Astrocyte (in vitro differentiated cells and primary cell): ENCODE measurements at regions not wholly inside any gene's neighbourhood (a gene's known extent, or its start where the extent isn't known, plus 50 kb on each side); places are given as distances from the start of the nearest gene placed in this dataset.
A peak's percentile ranks its signal among the peaks of the same experiment; 100 is the strongest.

ENCODE experiments used
- DNase-seq: peaks from one replicate; pipeline ENCODE4 v3.0.0-alpha.2; 2010; ENCODE audit warnings: low read depth
- FAIRE-seq: peaks from 2 replicates; lab custom pipeline; 2011; peaks lifted over from hg19 to GRCh38; lab: Jason Lieb, UNC
- H2AFZ ChIP-seq: 2 replicates; pipeline ENCODE4 v1.6.0; 2012; ENCODE audit warnings: low read depth, low read length, inconsistent platforms
- H3K27ac ChIP-seq: 2 replicates; pipeline ENCODE4 v1.5.1; 2011; ENCODE audit warnings: low read depth, low read length, inconsistent platforms
- H3K27me3 ChIP-seq: 2 replicates; pipeline ENCODE4 v1.6.0; 2011; ENCODE audit warnings: low read length, inconsistent platforms; ENCODE audit not compliant: insufficient read depth
- H3K36me3 ChIP-seq: 2 replicates; pipeline ENCODE4 v1.5.1; 2011; ENCODE audit warnings: low read length, inconsistent platforms; ENCODE audit not compliant: insufficient read depth
- H3K4me1 ChIP-seq: 2 replicates; pipeline ENCODE4 v1.5.1; 2011; ENCODE audit warnings: low read length, inconsistent platforms; ENCODE audit not compliant: insufficient read depth
- H3K4me2 ChIP-seq: 2 replicates; pipeline ENCODE4 v1.6.0; 2012; ENCODE audit warnings: low read length, inconsistent platforms
- H3K4me3 ChIP-seq: 2 replicates; pipeline ENCODE4 v1.5.1; 2011; ENCODE audit warnings: low read depth, mild to moderate bottlenecking, low read length, inconsistent platforms; ENCODE audit not compliant: insufficient read depth
- H3K79me2 ChIP-seq: 2 replicates; pipeline ENCODE4 v1.6.0; 2012; ENCODE audit warnings: mild to moderate bottlenecking, low read length, inconsistent platforms; ENCODE audit not compliant: insufficient read depth
- H3K9ac ChIP-seq: 2 replicates; pipeline ENCODE4 v1.6.0; 2012; ENCODE audit warnings: mild to moderate bottlenecking, low read length, inconsistent platforms
- H3K9me3 ChIP-seq: 2 replicates; pipeline ENCODE4 v1.5.1; 2012; ENCODE audit warnings: low read depth, mild to moderate bottlenecking, low read length, inconsistent platforms; ENCODE audit not compliant: insufficient read depth
- H4K20me1 ChIP-seq: 2 replicates; pipeline ENCODE4 v1.6.0; 2012; ENCODE audit warnings: low read length, inconsistent platforms; ENCODE audit not compliant: insufficient read depth
- H3K27ac Mint-ChIP-seq: one replicate; pipeline ENCODE4 v1.8.0; 2021; ENCODE audit warnings: mild to moderate bottlenecking, mixed read lengths; ENCODE audit not compliant: unreplicated experiment
- H3K27me3 Mint-ChIP-seq: one replicate; pipeline ENCODE4 v1.8.0; 2021; ENCODE audit warnings: low read depth, mixed read lengths; ENCODE audit not compliant: unreplicated experiment
- H3K36me3 Mint-ChIP-seq: one replicate; pipeline ENCODE4 v1.8.0; 2021; ENCODE audit warnings: low read depth, mixed read lengths; ENCODE audit not compliant: unreplicated experiment
- H3K4me1 Mint-ChIP-seq: one replicate; pipeline ENCODE4 v1.8.0; 2021; ENCODE audit warnings: low read depth, mixed read lengths; ENCODE audit not compliant: unreplicated experiment
- H3K4me3 Mint-ChIP-seq: one replicate; pipeline ENCODE4 v1.8.0; 2021; ENCODE audit warnings: mild to moderate bottlenecking, moderate library complexity, mixed read lengths; ENCODE audit not compliant: unreplicated experiment
- H3K9me3 Mint-ChIP-seq: one replicate; pipeline ENCODE4 v1.8.0; 2021; ENCODE audit warnings: mild to moderate bottlenecking, mixed read lengths; ENCODE audit not compliant: unreplicated experiment
- EZH2 ChIP-seq: IDR thresholded peaks from 2 replicates; pipeline ENCODE4 v1.6.1; 2012; ENCODE audit warnings: mild to moderate bottlenecking, low read length, inconsistent platforms; ENCODE audit not compliant: insufficient read depth
- TF ChIP-seq, protein P1 (sequence below): IDR thresholded peaks from 2 replicates; pipeline ENCODE4 v1.5.1; 2011; ENCODE audit warnings: low read depth, mild to moderate bottlenecking, inconsistent platforms, low read length, moderate library complexity; ENCODE audit not compliant: insufficient read depth

- no peak overlapping the region for H3K9ac ChIP-seq
- no peaks in the 10 kb centered on the region for H3K36me3 Mint-ChIP-seq
- no peaks in the 10 kb centered on the region for H3K79me2 ChIP-seq
- H3K4me1 Mint-ChIP-seq = peaks cover 8% of the 10 kb centered on the region
- no peak overlapping the region for H3K27ac ChIP-seq
- H3K4me3 Mint-ChIP-seq = no peak overlapping the region
- no peaks in the 10 kb centered on the region for H3K36me3 ChIP-seq
- no peaks in the 10 kb centered on the region for H3K9me3 Mint-ChIP-seq
- H3K27me3 ChIP-seq = no peaks in the 10 kb centered on the region
- TF ChIP-seq, protein P1, sequence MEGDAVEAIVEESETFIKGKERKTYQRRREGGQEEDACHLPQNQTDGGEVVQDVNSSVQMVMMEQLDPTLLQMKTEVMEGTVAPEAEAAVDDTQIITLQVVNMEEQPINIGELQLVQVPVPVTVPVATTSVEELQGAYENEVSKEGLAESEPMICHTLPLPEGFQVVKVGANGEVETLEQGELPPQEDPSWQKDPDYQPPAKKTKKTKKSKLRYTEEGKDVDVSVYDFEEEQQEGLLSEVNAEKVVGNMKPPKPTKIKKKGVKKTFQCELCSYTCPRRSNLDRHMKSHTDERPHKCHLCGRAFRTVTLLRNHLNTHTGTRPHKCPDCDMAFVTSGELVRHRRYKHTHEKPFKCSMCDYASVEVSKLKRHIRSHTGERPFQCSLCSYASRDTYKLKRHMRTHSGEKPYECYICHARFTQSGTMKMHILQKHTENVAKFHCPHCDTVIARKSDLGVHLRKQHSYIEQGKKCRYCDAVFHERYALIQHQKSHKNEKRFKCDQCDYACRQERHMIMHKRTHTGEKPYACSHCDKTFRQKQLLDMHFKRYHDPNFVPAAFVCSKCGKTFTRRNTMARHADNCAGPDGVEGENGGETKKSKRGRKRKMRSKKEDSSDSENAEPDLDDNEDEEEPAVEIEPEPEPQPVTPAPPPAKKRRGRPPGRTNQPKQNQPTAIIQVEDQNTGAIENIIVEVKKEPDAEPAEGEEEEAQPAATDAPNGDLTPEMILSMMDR = no peak
- TF ChIP-seq EZH2 = no peak
- H3K4me1 ChIP-seq = peaks cover 6% of the 10 kb centered on the region
- peaks cover 2% of the 10 kb centered on the region for H3K27me3 Mint-ChIP-seq
- no peak overlapping the region for H3K27ac Mint-ChIP-seq
- H3K9me3 ChIP-seq = no peaks in the 10 kb centered on the region
- H3K4me2 ChIP-seq = no peak overlapping the region
- no peak overlapping the region for H3K4me3 ChIP-seq
- no peak for DNase-seq
- FAIRE-seq = no peak
- H2AFZ ChIP-seq = no peak overlapping the region
- H4K20me1 ChIP-seq = no peaks in the 10 kb centered on the region
Measured at GRCh38 chr4:38600575-38600974, 63.4 kb upstream of the KLF3 start.

- Mint-ChIP-seq H3K27ac (no peak overlapping the region), H3K4me3 (no peak overlapping the region), H3K9me3 (peaks cover 2% of the 10 kb centered on the region), H3K36me3 (no peaks in the 10 kb centered on the region), H3K4me1 (peaks cover 8% of the 10 kb centered on the region), H3K27me3 (peaks cover 2% of the 10 kb centered on the region)
- Histone ChIP-seq H4K20me1 (no peaks in the 10 kb centered on the region), H3K79me2 (no peaks in the 10 kb centered on the region), H3K4me2 (no peak overlapping the region), H3K4me1 (peaks cover 6% of the 10 kb centered on the region), H3K9ac (no peak overlapping the region), H2AFZ (no peak overlapping the region), H3K27me3 (no peaks in the 10 kb centered on the region), H3K4me3 (no peak overlapping the region), H3K9me3 (no peaks in the 10 kb centered on the region), H3K27ac (no peak overlapping the region), H3K36me3 (no peaks in the 10 kb centered on the region)
- TF ChIP-seq, protein P1 = no peak
- TF ChIP-seq EZH2 = no peak
- DNase-seq (peak; percentile 59), FAIRE-seq (no peak)
Measured at GRCh38 chr4:38601244-38601915, 62.6 kb upstream of the KLF3 start.

DNA sequence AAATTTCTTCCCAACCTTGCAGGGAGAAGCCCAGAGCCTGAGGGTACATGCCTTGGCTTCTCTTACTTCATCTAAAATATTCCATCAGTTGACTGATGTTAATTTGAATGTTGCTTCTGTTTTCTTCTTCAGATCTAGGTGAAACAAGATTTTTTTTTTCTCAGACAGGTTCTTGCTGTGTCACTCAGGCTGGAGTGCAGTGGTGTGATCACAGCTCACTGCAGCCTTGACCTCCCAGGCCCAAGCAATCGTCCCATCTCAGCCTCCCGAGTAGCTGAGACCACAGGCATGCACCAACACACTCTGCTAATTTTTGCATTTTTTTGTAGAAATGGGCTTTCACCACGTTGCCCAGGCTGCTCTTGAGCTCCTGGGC is 62.1 kb upstream of the KLF3 start:
- H3K27ac Mint-ChIP-seq = no peak overlapping the region

More for the DNA sequence above, 62.1 kb upstream of the KLF3 start:
- Histone ChIP-seq H3K9me3 (no peaks in the 10 kb centered on the region), H3K27ac (no peak overlapping the region), H3K79me2 (no peaks in the 10 kb centered on the region), H3K4me3 (no peak overlapping the region), H3K9ac (no peak overlapping the region), H3K4me2 (no peak overlapping the region), H4K20me1 (no peaks in the 10 kb centered on the region), H3K27me3 (no peaks in the 10 kb centered on the region), H2AFZ (no peak overlapping the region), H3K4me1 (peaks cover 6% of the 10 kb centered on the region), H3K36me3 (no peaks in the 10 kb centered on the region)
- peaks cover 6% of the 10 kb centered on the region for H3K27me3 Mint-ChIP-seq
- no peaks in the 10 kb centered on the region for H3K36me3 Mint-ChIP-seq
- H3K4me3 Mint-ChIP-seq = no peak overlapping the region
- TF ChIP-seq, protein P1 = no peak
- TF ChIP-seq EZH2 = no peak
- peaks cover 2% of the 10 kb centered on the region for H3K9me3 Mint-ChIP-seq
- no peak for FAIRE-seq
- H3K4me1 Mint-ChIP-seq = peaks cover 8% of the 10 kb centered on the region
- no peak for DNase-seq
